ENCODE measurements at regions not wholly inside any gene's neighbourhood (a gene's known extent, or its start where the extent isn't known, plus 50 kb on each side); places are given as distances from the start of the nearest gene placed in this dataset.

DNA sequence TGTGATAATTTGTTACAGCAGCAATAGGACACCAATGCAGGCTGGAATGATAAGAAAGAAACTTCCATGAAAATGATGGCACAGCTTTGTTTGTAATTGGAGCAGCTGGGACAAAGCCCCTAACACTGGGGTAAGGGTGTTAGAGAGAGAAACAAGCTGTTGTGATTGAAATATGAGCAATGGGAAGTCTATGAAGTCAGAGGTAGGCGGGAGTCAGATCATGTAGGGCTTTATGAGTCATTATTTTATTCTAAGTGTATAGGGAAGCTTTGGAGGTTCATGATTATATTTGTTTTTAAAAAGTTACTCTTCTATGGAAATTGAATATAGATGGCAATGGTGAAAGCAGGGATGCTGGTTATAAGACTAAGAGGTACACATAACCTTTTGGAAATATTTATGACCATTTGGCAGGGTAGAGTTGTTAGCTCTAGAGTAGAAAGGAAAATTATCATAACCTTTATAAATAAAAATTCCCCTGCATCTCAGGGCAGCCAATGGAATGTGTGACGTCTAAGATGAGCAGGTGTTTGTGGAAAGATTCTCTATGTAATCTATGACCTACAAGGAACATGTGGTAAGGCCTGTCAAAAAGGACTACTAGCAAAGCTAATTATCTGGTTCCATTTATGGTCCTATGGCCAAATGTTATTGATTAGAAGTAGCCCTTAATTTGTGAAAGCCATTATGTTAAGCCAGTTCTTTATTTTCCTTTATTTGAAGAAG lies 85.6 kb downstream of the KCNJ2 start:
- no TSS peak for BruUV-seq (replicated peaks)
- Histone ChIP-seq H3K27me3 (ENCODE audit: control insufficient read depth in 2 of 2, insufficient read depth in 2 of 2, low read length in 2 of 2) (no peaks in the 10 kb centered on the region), H3K4me1 (ENCODE audit: control insufficient read depth, extremely low read depth, insufficient read depth, low read length) (peaks cover 18% of the 10 kb centered on the region), H3K27ac (ENCODE audit: insufficient read depth, low read depth, low read length) (no peak overlapping the region), H4K20me1 (replicated peaks; ENCODE audit: control insufficient read depth, extremely low read depth, insufficient read depth, low read length) (no peaks in the 10 kb centered on the region), H3K9ac (replicated peaks; ENCODE audit: extremely low read depth, insufficient read depth, low read length) (no peak overlapping the region), H2AFZ (ENCODE audit: low read depth, low read length) (peak overlapping the region; percentile 37), H3K79me2 (ENCODE audit: control insufficient read depth, insufficient read depth, low read length) (no peaks in the 10 kb centered on the region), H3K4me2 (ENCODE audit: insufficient read depth, low read length) (no peak overlapping the region), H3K4me3 (replicated peaks in 1 of 3; ENCODE audit: insufficient read depth in 1 of 3, low read depth in 1 of 3, low read length in 3 of 3) (no peak overlapping the region), H3K9me3 (replicated peaks; ENCODE audit: control insufficient read depth, insufficient read depth, low read length) (no peaks in the 10 kb centered on the region), H3K36me3 (ENCODE audit: control insufficient read depth in 2 of 2, extremely low read depth in 1 of 2, insufficient read depth in 2 of 2, low read length in 2 of 2) (no peaks in the 10 kb centered on the region), H3K9me1 (replicated peaks; ENCODE audit: control insufficient read depth, extremely low read depth, insufficient read depth, low read length) (no peaks in the 10 kb centered on the region)
- POLR2A ChIA-PET: no interaction called here
- peak; percentile 24 for FAIRE-seq
- CTCF ChIA-PET: interaction anchor here (0.9 to 1.2 kb wide), 2 partner anchors 12 to 686 kb away, joined by 3 to 4 read pairs; no protein-coding TSS in a partner anchor
- DNase-seq (ENCODE audit: low read depth, low spot score): peak; percentile 54
- intact Hi-C loops (cut with micrococcal nuclease) (no loop called here), dilution Hi-C loops (cut with MboI; ENCODE audit: extremely low pct_ligation_motif_present, low sequenced_read_pairs) (no loop called here)
- no peak for TF ChIP-seq POLR2AphosphoS5 (IDR thresholded peaks at IDR 0.05; ENCODE audit: insufficient read depth, low read depth, low read length)
- peak; percentile 13 for TF ChIP-seq JUN (IDR thresholded peaks at IDR 0.05; ENCODE audit: borderline replicate concordance, insufficient read depth, insufficient read length, low read depth)
- TF ChIP-seq, protein P1, sequence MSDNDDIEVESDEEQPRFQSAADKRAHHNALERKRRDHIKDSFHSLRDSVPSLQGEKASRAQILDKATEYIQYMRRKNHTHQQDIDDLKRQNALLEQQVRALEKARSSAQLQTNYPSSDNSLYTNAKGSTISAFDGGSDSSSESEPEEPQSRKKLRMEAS (IDR thresholded peaks at IDR 0.05; ENCODE audit: insufficient read depth, insufficient read length): no peak
- TF ChIP-seq EZH2 (IDR thresholded peaks at IDR 0.05; ENCODE audit: borderline replicate concordance, low read depth, low read length, severe bottlenecking): no peak
- TF ChIP-seq POLR2A (IDR thresholded peaks at IDR 0.05; ENCODE audit: low read depth, low read length): no peak
- TF ChIP-seq, protein P2, sequence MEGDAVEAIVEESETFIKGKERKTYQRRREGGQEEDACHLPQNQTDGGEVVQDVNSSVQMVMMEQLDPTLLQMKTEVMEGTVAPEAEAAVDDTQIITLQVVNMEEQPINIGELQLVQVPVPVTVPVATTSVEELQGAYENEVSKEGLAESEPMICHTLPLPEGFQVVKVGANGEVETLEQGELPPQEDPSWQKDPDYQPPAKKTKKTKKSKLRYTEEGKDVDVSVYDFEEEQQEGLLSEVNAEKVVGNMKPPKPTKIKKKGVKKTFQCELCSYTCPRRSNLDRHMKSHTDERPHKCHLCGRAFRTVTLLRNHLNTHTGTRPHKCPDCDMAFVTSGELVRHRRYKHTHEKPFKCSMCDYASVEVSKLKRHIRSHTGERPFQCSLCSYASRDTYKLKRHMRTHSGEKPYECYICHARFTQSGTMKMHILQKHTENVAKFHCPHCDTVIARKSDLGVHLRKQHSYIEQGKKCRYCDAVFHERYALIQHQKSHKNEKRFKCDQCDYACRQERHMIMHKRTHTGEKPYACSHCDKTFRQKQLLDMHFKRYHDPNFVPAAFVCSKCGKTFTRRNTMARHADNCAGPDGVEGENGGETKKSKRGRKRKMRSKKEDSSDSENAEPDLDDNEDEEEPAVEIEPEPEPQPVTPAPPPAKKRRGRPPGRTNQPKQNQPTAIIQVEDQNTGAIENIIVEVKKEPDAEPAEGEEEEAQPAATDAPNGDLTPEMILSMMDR (IDR thresholded peaks at IDR 0.05; ENCODE audit: extremely low read depth in 1 of 2, insufficient read depth in 1 of 2, low read depth in 1 of 2, low read length in 2 of 2): no peak
- peak; percentile 65 for TF ChIP-seq FOS (IDR thresholded peaks at IDR 0.05; ENCODE audit: borderline replicate concordance, insufficient read depth, low read length)
- TF ChIP-seq GATA2 (IDR thresholded peaks at IDR 0.05; ENCODE audit: insufficient read depth, insufficient read length, low read depth, low read length): no peak
- no peak for TF ChIP-seq MYC (IDR thresholded peaks at IDR 0.05; ENCODE audit: low read depth, low read length)

Data from endothelial cell of umbilical vein (primary cell).